HEK293 (cell line): ENCODE measurements at regions not wholly inside any gene's neighbourhood (a gene's known extent, or its start where the extent isn't known, plus 50 kb on each side); places are given as distances from the start of the nearest gene placed in this dataset.

Experiments
- CTCF ChIA-PET: fragments of 350-600 bp; formaldehyde crosslinking; extraction: SDS; loops from one replicate; lab custom pipeline; 2021; ENCODE audit warnings: antibody characterized with exemption; lab: Yijun Ruan, JAX
- POLR2A ChIA-PET: fragments of 300-600 bp; formaldehyde crosslinking; extraction: SDS; loops from one replicate; lab custom pipeline; 2020; ENCODE audit warnings: antibody characterized with exemption, inconsistent platforms; lab: Yijun Ruan, JAX
- H3K27ac ChIP-seq: fragments of 200-500 bp; sonication (Bioruptor generic); 2 replicates; pipeline ENCODE4 v1.5.1; 2014; ENCODE audit warnings: low read depth, low read length, control low read depth, inconsistent platforms; ENCODE audit errors: extremely low read depth
- H3K36me3 ChIP-seq, 2 experiments: fragments of 200-500 bp in 1 of 2; sonication (Bioruptor generic) in 1 of 2; 1 replicate in 1 of 2; 2 replicates in 1 of 2; pipeline ENCODE4 v1.5.1; 2014 to 2017; ENCODE audit warnings: inconsistent platforms in 2 of 2, low read length in 2 of 2; ENCODE audit not compliant: control insufficient read depth in 2 of 2, insufficient read depth in 1 of 2
- H3K4me1 ChIP-seq: fragments of 200-500 bp; sonication (Bioruptor generic); 2 replicates; pipeline ENCODE4 v1.5.1; 2014; ENCODE audit warnings: mild to moderate bottlenecking, low read length, inconsistent platforms; ENCODE audit not compliant: control insufficient read depth, insufficient read depth
- H3K4me3 ChIP-seq: 2 replicates; pipeline ENCODE4 v1.5.1; 2011; ENCODE audit warnings: low read depth, mild to moderate bottlenecking, control low read depth, low read length, moderate library complexity
- H3K9me3 ChIP-seq: fragments of 200-500 bp; sonication (Bioruptor generic); 2 replicates; pipeline ENCODE4 v1.5.1; 2014; ENCODE audit warnings: low read depth, low read length, inconsistent platforms; ENCODE audit not compliant: control insufficient read depth, insufficient read depth
- EGR2 ChIP-seq: fragments of 450-650 bp; formaldehyde crosslinking; IDR thresholded peaks from 2 replicates; pipeline ENCODE4 v1.5.1; 2016; ENCODE audit warnings: low read depth, missing biosample characterization, missing genetic modification characterization
- GFI1B ChIP-seq: fragments of 450-650 bp; formaldehyde crosslinking; IDR thresholded peaks from 2 replicates; pipeline ENCODE4 v1.5.1; 2016; ENCODE audit warnings: missing biosample characterization, missing genetic modification characterization
- HOXA7 ChIP-seq: sonication (generic); formaldehyde crosslinking; IDR thresholded peaks from 2 replicates; pipeline ENCODE4 v1.8.1; 2022; ENCODE audit warnings: missing genetic modification reagents, borderline replicate concordance
- OSR2 ChIP-seq: fragments of 450-650 bp; formaldehyde crosslinking; IDR thresholded peaks from 2 replicates; pipeline ENCODE4 v1.5.1; 2016; ENCODE audit warnings: missing biosample characterization, missing genetic modification characterization
- SP2 ChIP-seq: fragments of 450-650 bp; formaldehyde crosslinking; IDR thresholded peaks from 2 replicates; pipeline ENCODE4 v1.5.1; 2016; ENCODE audit warnings: missing biosample characterization, missing genetic modification characterization
- ZBTB17 ChIP-seq: fragments of 450-650 bp; formaldehyde crosslinking; IDR thresholded peaks from 2 replicates; pipeline ENCODE4 v1.5.1; 2016; ENCODE audit warnings: missing biosample characterization, missing genetic modification characterization
- ZBTB48 ChIP-seq: fragments of 450-650 bp; formaldehyde crosslinking; IDR thresholded peaks from 2 replicates; pipeline ENCODE4 v1.5.1; 2016; ENCODE audit warnings: missing biosample characterization, missing genetic modification characterization
- ZNF148 ChIP-seq: fragments of 450-650 bp; formaldehyde crosslinking; IDR thresholded peaks from 2 replicates; pipeline ENCODE4 v1.5.0; 2017; ENCODE audit warnings: missing biosample characterization, missing genetic modification characterization, borderline replicate concordance
- ZNF18 ChIP-seq: fragments of 450-650 bp; formaldehyde crosslinking; IDR thresholded peaks from 2 replicates; pipeline ENCODE4 v1.5.1; 2016; ENCODE audit warnings: missing biosample characterization, missing genetic modification characterization
- ZNF202 ChIP-seq: fragments of 450-650 bp; formaldehyde crosslinking; IDR thresholded peaks from 2 replicates; pipeline ENCODE4 v1.5.1; 2016; ENCODE audit warnings: missing biosample characterization, missing genetic modification characterization, borderline replicate concordance
- ZNF266 ChIP-seq: fragments of 450-650 bp; formaldehyde crosslinking; IDR thresholded peaks from 2 replicates; pipeline ENCODE4 v1.5.1; 2016; ENCODE audit warnings: missing biosample characterization, missing genetic modification characterization, low read depth
- ZNF433 ChIP-seq: fragments of 450-650 bp; formaldehyde crosslinking; IDR thresholded peaks from 2 replicates; pipeline ENCODE4 v1.5.1; 2016; ENCODE audit warnings: missing biosample characterization, missing genetic modification characterization, low read depth
- ZNF501 ChIP-seq: fragments of 450-650 bp; formaldehyde crosslinking; IDR thresholded peaks from 2 replicates; pipeline ENCODE4 v1.5.1; 2016; ENCODE audit warnings: missing biosample characterization, missing genetic modification characterization
- ZNF548 ChIP-seq: fragments of 450-650 bp; formaldehyde crosslinking; IDR thresholded peaks from 2 replicates; pipeline ENCODE4 v1.5.1; 2016; ENCODE audit warnings: missing biosample characterization, missing genetic modification characterization
- ZNF549 ChIP-seq: fragments of 450-650 bp; IDR thresholded peaks from 2 replicates; pipeline ENCODE4 v1.5.1; 2018; ENCODE audit warnings: missing biosample characterization, missing genetic modification characterization, mild to moderate bottlenecking, inconsistent platforms, moderate library complexity
- ZNF555 ChIP-seq: fragments of 450-650 bp; formaldehyde crosslinking; conservative IDR thresholded peaks from 2 replicates; pipeline ENCODE4 v1.5.1; 2017; ENCODE audit warnings: missing biosample characterization, mild to moderate bottlenecking, missing genetic modification characterization, inconsistent platforms
- ZNF654 ChIP-seq: fragments of 450-650 bp; formaldehyde crosslinking; IDR thresholded peaks from 2 replicates; pipeline ENCODE4 v1.5.1; 2016; ENCODE audit warnings: low read depth, missing biosample characterization, missing genetic modification characterization
- ZNF830 ChIP-seq: fragments of 450-650 bp; IDR thresholded peaks from 2 replicates; pipeline ENCODE4 v1.5.0; 2018; ENCODE audit warnings: missing biosample characterization, missing genetic modification characterization, low read depth, mild to moderate bottlenecking, moderate library complexity
- TF ChIP-seq, protein P1 (sequence below): fragments of 450-650 bp; formaldehyde crosslinking; IDR thresholded peaks from 2 replicates; pipeline ENCODE4 v1.5.1; 2016; ENCODE audit warnings: missing biosample characterization, missing genetic modification characterization, borderline replicate concordance
- TF ChIP-seq, protein P2 (sequence below): fragments of 450-650 bp; formaldehyde crosslinking; IDR thresholded peaks from 2 replicates; pipeline ENCODE4 v1.5.1; 2016; ENCODE audit warnings: missing biosample characterization, missing genetic modification characterization
- TF ChIP-seq, protein P3 (sequence below): fragments of 450-650 bp; formaldehyde crosslinking; IDR thresholded peaks from 2 replicates; pipeline ENCODE4 v1.5.1; 2017; ENCODE audit warnings: missing biosample characterization, missing genetic modification characterization
- TF ChIP-seq, protein P4 (sequence below): fragments of 450-650 bp; formaldehyde crosslinking; IDR thresholded peaks from 2 replicates; pipeline ENCODE4; 2016; ENCODE audit warnings: missing biosample characterization, missing genetic modification characterization

DNA sequence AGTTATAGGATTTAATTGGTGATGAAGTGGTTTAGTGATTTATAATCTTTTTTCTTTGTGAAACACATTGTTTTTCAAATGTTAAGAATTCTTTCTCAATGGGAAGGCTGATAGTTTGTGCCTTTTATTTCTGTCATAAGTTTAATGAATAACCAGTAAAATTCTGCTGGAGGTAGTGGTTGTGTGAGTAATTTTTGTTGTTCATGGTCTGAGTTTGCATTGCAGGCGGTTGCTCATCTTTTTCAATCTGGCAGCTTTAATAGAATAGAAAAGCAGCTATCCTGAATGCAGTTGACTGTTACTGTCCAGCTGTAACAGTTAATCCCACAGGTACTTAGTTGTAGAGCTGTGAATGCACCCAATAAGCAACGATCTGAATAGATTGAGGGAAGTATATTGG is 215.6 kb upstream of the AFF2 start (continued):
- TF ChIP-seq ZNF654 (tag by site-specific recombination) (no peak), ZNF555 (tag by site-specific recombination) (no peak), ZNF202 (tag by site-specific recombination) (no peak), OSR2 (tag by site-specific recombination) (no peak)

GRCh38 chrX:148288451-148288850 is 212.0 kb upstream of the AFF2 start:
- no peaks in the 10 kb centered on the region for H3K36me3 ChIP-seq
- no peak overlapping the region for H3K27ac ChIP-seq
- CTCF ChIA-PET: no interaction called here
- H3K9me3 ChIP-seq: no peaks in the 10 kb centered on the region
- no peaks in the 10 kb centered on the region for H3K4me1 ChIP-seq
- TF ChIP-seq EGR2 (tag by site-specific recombination) (no peak), ZBTB17 (no peak), ZNF266 (no peak), GFI1B (tag by site-specific recombination) (no peak), ZNF433 (tag by site-specific recombination) (no peak), ZNF830 (tag by site-specific recombination) (no peak), ZBTB48 (tag by site-specific recombination) (no peak), ZNF148 (no peak), ZNF548 (tag by site-specific recombination) (no peak)
- TF ChIP-seq, protein P1, sequence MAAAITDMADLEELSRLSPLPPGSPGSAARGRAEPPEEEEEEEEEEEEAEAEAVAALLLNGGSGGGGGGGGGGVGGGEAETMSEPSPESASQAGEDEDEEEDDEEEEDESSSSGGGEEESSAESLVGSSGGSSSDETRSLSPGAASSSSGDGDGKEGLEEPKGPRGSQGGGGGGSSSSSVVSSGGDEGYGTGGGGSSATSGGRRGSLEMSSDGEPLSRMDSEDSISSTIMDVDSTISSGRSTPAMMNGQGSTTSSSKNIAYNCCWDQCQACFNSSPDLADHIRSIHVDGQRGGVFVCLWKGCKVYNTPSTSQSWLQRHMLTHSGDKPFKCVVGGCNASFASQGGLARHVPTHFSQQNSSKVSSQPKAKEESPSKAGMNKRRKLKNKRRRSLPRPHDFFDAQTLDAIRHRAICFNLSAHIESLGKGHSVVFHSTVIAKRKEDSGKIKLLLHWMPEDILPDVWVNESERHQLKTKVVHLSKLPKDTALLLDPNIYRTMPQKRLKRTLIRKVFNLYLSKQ (tag by site-specific recombination): no peak
- TF ChIP-seq, protein P2, sequence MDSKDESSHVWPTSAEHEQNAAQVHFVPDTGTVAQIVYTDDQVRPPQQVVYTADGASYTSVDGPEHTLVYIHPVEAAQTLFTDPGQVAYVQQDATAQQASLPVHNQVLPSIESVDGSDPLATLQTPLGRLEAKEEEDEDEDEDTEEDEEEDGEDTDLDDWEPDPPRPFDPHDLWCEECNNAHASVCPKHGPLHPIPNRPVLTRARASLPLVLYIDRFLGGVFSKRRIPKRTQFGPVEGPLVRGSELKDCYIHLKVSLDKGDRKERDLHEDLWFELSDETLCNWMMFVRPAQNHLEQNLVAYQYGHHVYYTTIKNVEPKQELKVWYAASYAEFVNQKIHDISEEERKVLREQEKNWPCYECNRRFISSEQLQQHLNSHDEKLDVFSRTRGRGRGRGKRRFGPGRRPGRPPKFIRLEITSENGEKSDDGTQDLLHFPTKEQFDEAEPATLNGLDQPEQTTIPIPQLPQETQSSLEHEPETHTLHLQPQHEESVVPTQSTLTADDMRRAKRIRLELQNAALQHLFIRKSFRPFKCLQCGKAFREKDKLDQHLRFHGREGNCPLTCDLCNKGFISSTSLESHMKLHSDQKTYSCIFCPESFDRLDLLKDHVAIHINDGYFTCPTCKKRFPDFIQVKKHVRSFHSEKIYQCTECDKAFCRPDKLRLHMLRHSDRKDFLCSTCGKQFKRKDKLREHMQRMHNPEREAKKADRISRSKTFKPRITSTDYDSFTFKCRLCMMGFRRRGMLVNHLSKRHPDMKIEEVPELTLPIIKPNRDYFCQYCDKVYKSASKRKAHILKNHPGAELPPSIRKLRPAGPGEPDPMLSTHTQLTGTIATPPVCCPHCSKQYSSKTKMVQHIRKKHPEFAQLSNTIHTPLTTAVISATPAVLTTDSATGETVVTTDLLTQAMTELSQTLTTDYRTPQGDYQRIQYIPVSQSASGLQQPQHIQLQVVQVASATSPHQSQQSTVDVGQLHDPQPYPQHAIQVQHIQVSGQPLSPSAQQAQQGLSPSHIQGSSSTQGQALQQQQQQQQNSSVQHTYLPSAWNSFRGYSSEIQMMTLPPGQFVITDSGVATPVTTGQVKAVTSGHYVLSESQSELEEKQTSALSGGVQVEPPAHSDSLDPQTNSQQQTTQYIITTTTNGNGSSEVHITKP: no peak
- TF ChIP-seq, protein P3, sequence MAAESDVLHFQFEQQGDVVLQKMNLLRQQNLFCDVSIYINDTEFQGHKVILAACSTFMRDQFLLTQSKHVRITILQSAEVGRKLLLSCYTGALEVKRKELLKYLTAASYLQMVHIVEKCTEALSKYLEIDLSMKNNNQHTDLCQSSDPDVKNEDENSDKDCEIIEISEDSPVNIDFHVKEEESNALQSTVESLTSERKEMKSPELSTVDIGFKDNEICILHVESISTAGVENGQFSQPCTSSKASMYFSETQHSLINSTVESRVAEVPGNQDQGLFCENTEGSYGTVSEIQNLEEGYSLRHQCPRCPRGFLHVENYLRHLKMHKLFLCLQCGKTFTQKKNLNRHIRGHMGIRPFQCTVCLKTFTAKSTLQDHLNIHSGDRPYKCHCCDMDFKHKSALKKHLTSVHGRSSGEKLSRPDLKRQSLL (tag by site-specific recombination): no peak
- POLR2A ChIA-PET: no interaction called here
- H3K4me3 ChIP-seq: no peak overlapping the region

GRCh38 chrX:148290041-148290440 is 210.4 kb upstream of the AFF2 start:
- CTCF ChIA-PET: no interaction called here
- no peak overlapping the region for H3K4me3 ChIP-seq
- H3K27ac ChIP-seq: no peak overlapping the region
- POLR2A ChIA-PET: no interaction called here
- H3K9me3 ChIP-seq: no peaks in the 10 kb centered on the region
- no peaks in the 10 kb centered on the region for H3K36me3 ChIP-seq
- H3K4me1 ChIP-seq: no peaks in the 10 kb centered on the region
- TF ChIP-seq ZNF549 (tag by site-specific recombination) (no peak), ZNF501 (tag by site-specific recombination) (no peak), ZNF18 (no peak), HOXA7 (CRISPR knock-in tag) (no peak), SP2 (tag by site-specific recombination) (no peak)
- TF ChIP-seq, protein P4, sequence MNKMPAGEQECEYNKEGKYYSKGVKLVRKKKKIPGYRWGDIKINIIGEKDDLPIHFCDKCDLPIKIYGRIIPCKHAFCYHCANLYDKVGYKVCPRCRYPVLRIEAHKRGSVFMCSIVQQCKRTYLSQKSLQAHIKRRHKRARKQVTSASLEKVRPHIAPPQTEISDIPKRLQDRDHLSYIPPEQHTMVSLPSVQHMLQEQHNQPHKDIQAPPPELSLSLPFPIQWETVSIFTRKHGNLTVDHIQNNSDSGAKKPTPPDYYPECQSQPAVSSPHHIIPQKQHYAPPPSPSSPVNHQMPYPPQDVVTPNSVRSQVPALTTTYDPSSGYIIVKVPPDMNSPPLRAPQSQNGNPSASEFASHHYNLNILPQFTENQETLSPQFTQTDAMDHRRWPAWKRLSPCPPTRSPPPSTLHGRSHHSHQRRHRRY (tag by site-specific recombination): no peak
